Neuronal stem cell (in vitro differentiated cells): ENCODE measurements at regions not wholly inside any gene's neighbourhood (a gene's known extent, or its start where the extent isn't known, plus 50 kb on each side); places are given as distances from the start of the nearest gene placed in this dataset.

Source experiments
- DNase-seq: peaks from one replicate; pipeline ENCODE4 v3.0.0-alpha.2; 2013; ENCODE audit warnings: low spot score
- H2AFZ ChIP-seq: one replicate; pipeline ENCODE4 v1.6.1; 2013; ENCODE audit warnings: mild to moderate bottlenecking, low read length, inconsistent platforms
- H2AK5ac ChIP-seq: 2 replicates; pipeline ENCODE4 v1.6.1; 2013; ENCODE audit warnings: low read depth, mild to moderate bottlenecking, inconsistent platforms, low read length, moderate library complexity, mixed read lengths
- H2BK120ac ChIP-seq: 2 replicates; pipeline ENCODE4 v1.6.1; 2013; ENCODE audit warnings: low read depth, mild to moderate bottlenecking, inconsistent platforms, low read length, moderate library complexity, mixed read lengths
- H2BK12ac ChIP-seq: one replicate; pipeline ENCODE4 v1.6.1; 2013; ENCODE audit warnings: low read length, inconsistent platforms
- H2BK15ac ChIP-seq: 2 replicates; pipeline ENCODE4 v1.6.1; 2013; ENCODE audit warnings: mild to moderate bottlenecking, low read length, inconsistent platforms, mixed read lengths
- H2BK5ac ChIP-seq: one replicate; pipeline ENCODE4 v1.6.1; 2013; ENCODE audit warnings: inconsistent platforms, mild to moderate bottlenecking, low read length, moderate library complexity
- H3K14ac ChIP-seq: one replicate; pipeline ENCODE4 v1.6.1; 2013; ENCODE audit warnings: low read length, inconsistent platforms
- H3K18ac ChIP-seq: 2 replicates; pipeline ENCODE4 v1.6.1; 2013; ENCODE audit warnings: low read length, inconsistent platforms
- H3K23ac ChIP-seq: 2 replicates; pipeline ENCODE4 v1.6.1; 2013; ENCODE audit warnings: low read depth, mild to moderate bottlenecking, mixed read lengths, low read length, inconsistent platforms; ENCODE audit not compliant: poor library complexity
- H3K27ac ChIP-seq: replicated peaks from 3 replicates; pipeline ENCODE4 v1.5.1; 2013; ENCODE audit warnings: low read length, inconsistent platforms
- H3K27me3 ChIP-seq, 3 experiments: 2 replicates each; pipeline ENCODE4 v1.6.1; 2013; ENCODE audit warnings: low read length in 3 of 3, mild to moderate bottlenecking in 2 of 3, inconsistent platforms in 1 of 3, low read depth in 1 of 3, mixed read lengths in 1 of 3, moderate library complexity in 1 of 3; ENCODE audit not compliant: control insufficient read depth in 3 of 3, insufficient read depth in 3 of 3
- H3K36me3 ChIP-seq, 2 donors: replicated peaks in 1 of 2; 2 replicates each; pipeline ENCODE4 v1.6.1; 2013; ENCODE audit warnings: low read length in 2 of 2; ENCODE audit not compliant: control insufficient read depth in 2 of 2, insufficient read depth in 2 of 2
- H3K4ac ChIP-seq: 2 replicates; pipeline ENCODE4 v1.6.1; 2013; ENCODE audit warnings: inconsistent platforms, mild to moderate bottlenecking, low read length, moderate library complexity
- H3K4me1 ChIP-seq, 2 donors: 1 replicate in 1 of 2; 2 replicates in 1 of 2; pipeline ENCODE4 v1.6.1; 2013; ENCODE audit warnings: low read length in 2 of 2, low read depth in 1 of 2; ENCODE audit not compliant: control insufficient read depth in 2 of 2, insufficient read depth in 1 of 2
- H3K4me2 ChIP-seq: one replicate; pipeline ENCODE4 v1.6.1; 2013; ENCODE audit warnings: mild to moderate bottlenecking, low read length, inconsistent platforms; ENCODE audit not compliant: insufficient read depth, poor library complexity, severe bottlenecking
- H3K4me3 ChIP-seq, 2 donors: 2 replicates each; pipeline ENCODE4 v1.5.1; 2013; ENCODE audit warnings: low read length in 2 of 2, mild to moderate bottlenecking in 2 of 2, inconsistent platforms in 1 of 2, moderate library complexity in 1 of 2
- H3K79me1 ChIP-seq: one replicate; pipeline ENCODE4 v1.6.1; 2013; ENCODE audit warnings: low read depth, mild to moderate bottlenecking, inconsistent platforms, low read length, moderate library complexity
- H3K9ac ChIP-seq: one replicate; pipeline ENCODE4 v1.6.1; 2013; ENCODE audit warnings: mild to moderate bottlenecking, low read depth, low read length, inconsistent platforms; ENCODE audit not compliant: poor library complexity
- H3K9me3 ChIP-seq, 2 donors: replicated peaks in 1 of 2; 2 replicates each; pipeline versions ENCODE3 to v1.6.1; 2013; ENCODE audit warnings: low read length in 2 of 2, mild to moderate bottlenecking in 2 of 2, inconsistent platforms in 1 of 2, low read depth in 1 of 2, mixed read lengths in 1 of 2, moderate library complexity in 1 of 2; ENCODE audit not compliant: control insufficient read depth in 2 of 2, insufficient read depth in 1 of 2
- H4K8ac ChIP-seq: one replicate; pipeline ENCODE4 v1.6.1; 2013; ENCODE audit warnings: low read depth, mild to moderate bottlenecking, inconsistent platforms, low read length, moderate library complexity
- H4K91ac ChIP-seq: one replicate; pipeline ENCODE4 v1.6.1; 2013; ENCODE audit warnings: low read length, low read depth, mild to moderate bottlenecking, inconsistent platforms; ENCODE audit not compliant: poor library complexity
- WGBS, 2 donors: extraction: QIAGEN DNeasy Blood & Tissue Kit; methylation state at CpG; one replicate each; pipeline ENCODE4 v1.1.7; 2013; ENCODE audit warnings: missing lambda C conversion rate in 2 of 2, mixed read lengths in 1 of 2; ENCODE audit not compliant: insufficient read length in 2 of 2, insufficient replicate concordance in 1 of 2; ENCODE audit errors: extremely low coverage in 2 of 2; 5-methylcytosine and 5-hydroxymethylcytosine counted together

- Histone ChIP-seq H2BK120ac (no peak overlapping the region), H3K4me2 (no peak overlapping the region), H3K4ac (no peak overlapping the region), H3K14ac (no peak overlapping the region), H3K18ac (no peak overlapping the region), H2BK12ac (no peak overlapping the region), H3K4me3 (no peak overlapping the region), H2BK15ac (no peak overlapping the region), H3K79me1 (no peaks in the 10 kb centered on the region), H3K27ac (no peak overlapping the region), H3K9ac (no peak overlapping the region), H3K27me3 (peaks cover 0 to 10% (median 0%) of the 10 kb centered on the region in 3 experiments), H4K8ac (no peak overlapping the region), H3K36me3 (no peaks in the 10 kb centered on the region), H2BK5ac (no peak overlapping the region), H2AK5ac (no peak overlapping the region), H3K23ac (no peak overlapping the region), H2AFZ (no peak overlapping the region), H3K4me1 (peaks cover 0 to 3% of the 10 kb centered on the region in 2 donors), H4K91ac (no peak overlapping the region), H3K9me3 (peaks cover 0 to 1% of the 10 kb centered on the region in 2 donors)
- no CpG with 5 or more reads among the region's 5 CpGs for WGBS, 2 donors
- no peak for DNase-seq
Observed at GRCh38 chr6:40287296-40287850, 299.8 kb downstream of the LRFN2 start.

GRCh38 chr6:40286721-40287120, 300.4 kb downstream of the LRFN2 start:
- no peak overlapping the region for H3K4me2 ChIP-seq
- H4K8ac ChIP-seq: no peak overlapping the region
- H3K4me1 ChIP-seq: peaks cover 0 to 6% of the 10 kb centered on the region in 2 donors
- no peak overlapping the region for H4K91ac ChIP-seq
- H2BK120ac ChIP-seq: no peak overlapping the region
- peaks cover 0 to 1% of the 10 kb centered on the region in 2 donors for H3K9me3 ChIP-seq
- H3K4me3 ChIP-seq: no peak overlapping the region
- H3K79me1 ChIP-seq: no peaks in the 10 kb centered on the region
- H2BK12ac ChIP-seq: no peak overlapping the region
- no peak overlapping the region for H2AFZ ChIP-seq
- WGBS, 2 donors: no CpG with 5 or more reads among the region's 3 CpGs
- no peak overlapping the region for H3K18ac ChIP-seq
- H3K27me3 ChIP-seq: peaks cover 0 to 10% (median 0%) of the 10 kb centered on the region in 3 experiments
- DNase-seq: no peak
- no peak overlapping the region for H3K4ac ChIP-seq
- H2BK5ac ChIP-seq: no peak overlapping the region
- no peak overlapping the region for H3K14ac ChIP-seq
- no peak overlapping the region for H2BK15ac ChIP-seq
- no peak overlapping the region for H2AK5ac ChIP-seq
- H3K27ac ChIP-seq: no peak overlapping the region
- H3K36me3 ChIP-seq: no peaks in the 10 kb centered on the region
- H3K9ac ChIP-seq: no peak overlapping the region
- H3K23ac ChIP-seq: no peak overlapping the region

- H4K8ac ChIP-seq: no peak overlapping the region
- H2BK15ac ChIP-seq: no peak overlapping the region
- H3K4me1 ChIP-seq: peaks cover 0 to 9% of the 10 kb centered on the region in 2 donors
- no peak overlapping the region for H2BK12ac ChIP-seq
- no peak overlapping the region for H2AFZ ChIP-seq
- DNase-seq: no peak
- no peak overlapping the region for H3K4me2 ChIP-seq
- no peak overlapping the region for H2BK120ac ChIP-seq
- no peak overlapping the region for H3K4me3 ChIP-seq
- H3K79me1 ChIP-seq: no peaks in the 10 kb centered on the region
- WGBS, 2 donors: no CpG with 5 or more reads among the region's 10 CpGs
- H2AK5ac ChIP-seq: no peak overlapping the region
- no peak overlapping the region for H4K91ac ChIP-seq
- no peak overlapping the region for H2BK5ac ChIP-seq
- no peak overlapping the region for H3K14ac ChIP-seq
- no peak overlapping the region for H3K9ac ChIP-seq
- H3K4ac ChIP-seq: no peak overlapping the region
- no peaks in the 10 kb centered on the region for H3K36me3 ChIP-seq
- no peak overlapping the region for H3K23ac ChIP-seq
- no peak overlapping the region for H3K18ac ChIP-seq
- H3K27ac ChIP-seq: no peak overlapping the region
- H3K9me3 ChIP-seq: peaks cover 0 to 1% of the 10 kb centered on the region in 2 donors
- H3K27me3 ChIP-seq: peaks cover 0 to 10% (median 0%) of the 10 kb centered on the region in 3 experiments
Observed at GRCh38 chr6:40285996-40286395, 301.2 kb downstream of the LRFN2 start.

- H4K8ac ChIP-seq: no peak overlapping the region
- no peak overlapping the region for H2AK5ac ChIP-seq
- no peak overlapping the region for H2BK5ac ChIP-seq
- no peaks in the 10 kb centered on the region for H3K79me1 ChIP-seq
- H3K4me2 ChIP-seq: no peak overlapping the region
- H3K27ac ChIP-seq: no peak overlapping the region
- H2AFZ ChIP-seq: no peak overlapping the region
- WGBS, 2 donors: no CpG with 5 or more reads among the region's 3 CpGs
- H2BK12ac ChIP-seq: no peak overlapping the region
- H3K27me3 ChIP-seq: peaks cover 0 to 10% (median 0%) of the 10 kb centered on the region in 3 experiments
- no peak overlapping the region for H3K4me3 ChIP-seq
- H2BK120ac ChIP-seq: no peak overlapping the region
- H4K91ac ChIP-seq: no peak overlapping the region
- no peak overlapping the region for H2BK15ac ChIP-seq
- no peak for DNase-seq
- no peaks in the 10 kb centered on the region for H3K36me3 ChIP-seq
- H3K4ac ChIP-seq: no peak overlapping the region
- no peak overlapping the region for H3K18ac ChIP-seq
- H3K14ac ChIP-seq: no peak overlapping the region
- H3K23ac ChIP-seq: no peak overlapping the region
- H3K9me3 ChIP-seq: peaks cover 0 to 1% of the 10 kb centered on the region in 2 donors
- H3K4me1 ChIP-seq: peaks cover 0 to 9% of the 10 kb centered on the region in 2 donors
- no peak overlapping the region for H3K9ac ChIP-seq
Observed at GRCh38 chr6:40285535-40285934, 301.6 kb downstream of the LRFN2 start.
